AG04450 (cell line): ENCODE measurements at regions not wholly inside any gene's neighbourhood (a gene's known extent, or its start where the extent isn't known, plus 50 kb on each side); places are given as distances from the start of the nearest gene placed in this dataset.

Source experiments
- CTCF ChIA-PET: fragments of 300-600, 350-600 bp; formaldehyde crosslinking; extraction: SDS; loops from one replicate; lab custom pipeline; 2022; ENCODE audit warnings: antibody characterized with exemption, inconsistent platforms; lab: Charles Lee
- POLR2A ChIA-PET: fragments of 350-600 bp; formaldehyde crosslinking; extraction: SDS; loops from one replicate; lab custom pipeline; 2021; ENCODE audit warnings: antibody characterized with exemption, inconsistent platforms; lab: Yijun Ruan, JAX
- DNase-seq: peaks from one replicate; pipeline ENCODE4 v3.0.0-alpha.2; 2011; ENCODE audit warnings: low read depth, low spot score
- H3K27ac ChIP-seq: one replicate; pipeline ENCODE4 v1.5.1; 2012; ENCODE audit warnings: low read depth, low read length, control low read depth
- H3K27me3 ChIP-seq: one replicate; pipeline ENCODE4 v1.6.0; 2012; ENCODE audit warnings: low read length; ENCODE audit not compliant: control insufficient read depth, insufficient read depth
- H3K4me3 ChIP-seq: 2 replicates; pipeline ENCODE4 v1.5.1; 2011; ENCODE audit warnings: mild to moderate bottlenecking, low read depth, low read length, control low read depth
- H3K9me3 ChIP-seq: 2 replicates; pipeline ENCODE4 v1.5.1; 2012; ENCODE audit warnings: low read length; ENCODE audit not compliant: control insufficient read depth, insufficient read depth
- TF ChIP-seq, protein P1 (sequence below): IDR thresholded peaks from 2 replicates; pipeline ENCODE4 v1.5.1; 2011; ENCODE audit warnings: low read depth, low read length, control low read depth, inconsistent platforms

DNA sequence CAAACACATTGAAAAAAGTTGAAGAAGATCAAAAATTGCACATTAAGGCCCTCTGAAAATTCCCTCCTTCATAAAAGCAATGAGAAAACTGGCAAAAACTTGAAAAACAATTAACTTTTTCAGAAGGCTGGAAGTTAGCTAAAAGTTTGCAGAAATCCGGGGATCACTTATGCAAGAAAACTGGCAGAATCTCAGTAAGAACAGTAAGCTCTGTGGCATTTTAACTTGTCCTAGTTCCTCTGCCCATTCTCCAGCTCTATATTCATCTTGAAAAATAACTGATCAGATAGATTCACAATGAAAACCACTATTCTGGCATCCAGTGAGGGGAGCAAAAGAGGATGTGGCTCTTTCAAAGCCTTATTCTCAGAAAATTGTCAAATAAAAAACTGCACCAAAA, 566.8 kb downstream of the NTRK3 start:
- ChIA-PET CTCF (interaction anchor here (0.6 kb wide), 1 partner anchor 653 kb away, joined by 3 read pairs; no protein-coding TSS in a partner anchor), POLR2A (no interaction called here)
- Histone ChIP-seq H3K27me3 (no peaks in the 10 kb centered on the region), H3K9me3 (no peaks in the 10 kb centered on the region), H3K4me3 (no peak overlapping the region), H3K27ac (no peak overlapping the region)
- TF ChIP-seq, protein P1, sequence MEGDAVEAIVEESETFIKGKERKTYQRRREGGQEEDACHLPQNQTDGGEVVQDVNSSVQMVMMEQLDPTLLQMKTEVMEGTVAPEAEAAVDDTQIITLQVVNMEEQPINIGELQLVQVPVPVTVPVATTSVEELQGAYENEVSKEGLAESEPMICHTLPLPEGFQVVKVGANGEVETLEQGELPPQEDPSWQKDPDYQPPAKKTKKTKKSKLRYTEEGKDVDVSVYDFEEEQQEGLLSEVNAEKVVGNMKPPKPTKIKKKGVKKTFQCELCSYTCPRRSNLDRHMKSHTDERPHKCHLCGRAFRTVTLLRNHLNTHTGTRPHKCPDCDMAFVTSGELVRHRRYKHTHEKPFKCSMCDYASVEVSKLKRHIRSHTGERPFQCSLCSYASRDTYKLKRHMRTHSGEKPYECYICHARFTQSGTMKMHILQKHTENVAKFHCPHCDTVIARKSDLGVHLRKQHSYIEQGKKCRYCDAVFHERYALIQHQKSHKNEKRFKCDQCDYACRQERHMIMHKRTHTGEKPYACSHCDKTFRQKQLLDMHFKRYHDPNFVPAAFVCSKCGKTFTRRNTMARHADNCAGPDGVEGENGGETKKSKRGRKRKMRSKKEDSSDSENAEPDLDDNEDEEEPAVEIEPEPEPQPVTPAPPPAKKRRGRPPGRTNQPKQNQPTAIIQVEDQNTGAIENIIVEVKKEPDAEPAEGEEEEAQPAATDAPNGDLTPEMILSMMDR = no peak
- DNase-seq = no peak

DNA sequence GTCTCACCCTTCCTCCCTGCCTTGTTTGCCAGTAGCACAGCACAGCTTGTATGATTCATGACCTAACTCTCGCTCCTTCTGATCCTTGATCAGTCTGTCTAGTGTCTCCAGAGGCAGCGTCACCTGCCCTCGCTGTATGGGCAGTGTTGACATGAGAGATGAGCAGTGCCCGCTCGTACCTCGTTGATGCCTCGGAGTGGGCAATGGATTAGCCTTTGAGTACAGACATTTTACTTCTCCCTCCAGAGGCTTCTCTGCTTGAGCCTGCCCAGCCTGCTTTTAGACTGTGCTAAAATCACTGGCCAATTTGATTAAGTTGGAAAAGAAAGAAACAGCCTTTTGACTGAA, 569.0 kb downstream of the NTRK3 start:
- Histone ChIP-seq H3K27ac (no peak overlapping the region), H3K9me3 (no peaks in the 10 kb centered on the region), H3K27me3 (no peaks in the 10 kb centered on the region), H3K4me3 (no peak overlapping the region)
- DNase-seq = no peak
- POLR2A ChIA-PET = no interaction called here
- CTCF ChIA-PET = no interaction called here
- TF ChIP-seq, protein P1 = no peak

DNA sequence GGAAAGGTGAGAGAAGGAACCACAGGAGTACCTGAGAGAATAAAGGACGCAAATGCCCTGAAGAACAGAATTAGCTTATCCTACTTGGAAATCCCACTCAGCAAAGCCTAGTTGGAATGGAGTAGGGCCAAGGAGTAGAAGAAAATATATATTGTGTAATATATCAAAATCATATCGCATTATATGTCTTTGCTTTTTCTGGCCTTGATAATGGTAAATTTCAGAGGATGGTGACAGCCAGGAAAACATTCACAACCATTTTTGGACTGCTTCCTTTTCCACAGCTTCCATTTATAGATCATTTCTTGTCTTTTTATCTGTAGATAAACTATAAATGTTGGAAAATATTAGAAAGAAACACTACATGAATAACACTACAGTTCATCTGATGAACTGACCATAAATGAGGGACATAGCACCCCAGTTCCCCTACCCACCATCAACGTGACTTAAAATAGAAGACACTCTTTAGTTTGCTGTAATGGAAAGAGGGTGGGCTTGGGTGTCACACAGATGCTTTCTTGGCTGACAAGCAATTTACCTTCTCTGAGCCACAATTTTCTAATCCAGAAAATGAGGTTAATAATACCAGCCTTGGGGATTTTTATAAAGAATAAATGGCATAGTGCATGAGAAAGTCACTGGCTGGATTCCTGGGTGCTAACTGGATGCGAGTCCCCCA, 569.6 kb downstream of the NTRK3 start:
- Histone ChIP-seq H3K9me3 (no peaks in the 10 kb centered on the region), H3K4me3 (no peak overlapping the region), H3K27me3 (no peaks in the 10 kb centered on the region), H3K27ac (no peak overlapping the region)
- POLR2A ChIA-PET = no interaction called here
- DNase-seq = no peak
- CTCF ChIA-PET = interaction anchor here (1.5 kb wide), 1 partner anchor 27 kb away, joined by 4 read pairs; no protein-coding TSS in a partner anchor
- TF ChIP-seq, protein P1 = no peak

DNA sequence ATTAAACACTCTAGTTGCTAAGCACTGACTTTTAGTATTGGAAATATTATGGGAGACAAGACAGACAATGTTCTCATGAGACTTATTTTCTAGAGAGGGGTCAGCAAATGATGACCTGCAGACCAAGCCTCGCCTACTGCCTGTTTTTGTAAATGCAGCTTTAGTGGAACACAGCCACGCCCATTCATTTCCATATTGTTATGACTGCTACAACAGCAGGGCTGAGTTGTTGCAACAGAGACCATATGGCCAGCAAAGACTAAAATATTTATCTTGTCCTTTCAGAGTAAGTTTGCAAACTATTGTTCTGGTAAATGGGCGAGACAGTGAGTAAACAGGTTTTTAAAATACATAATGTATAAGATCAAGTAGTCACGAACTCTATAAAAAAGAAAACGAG, 570.2 kb downstream of the NTRK3 start:
- H3K27me3 ChIP-seq = no peaks in the 10 kb centered on the region
- no peak overlapping the region for H3K27ac ChIP-seq
- H3K4me3 ChIP-seq = no peak overlapping the region
- POLR2A ChIA-PET = no interaction called here
- TF ChIP-seq, protein P1 = no peak
- H3K9me3 ChIP-seq = no peaks in the 10 kb centered on the region
- CTCF ChIA-PET = interaction anchor here (1.5 kb wide), 1 partner anchor 26 kb away, joined by 4 read pairs; no protein-coding TSS in a partner anchor
- no peak for DNase-seq

DNA sequence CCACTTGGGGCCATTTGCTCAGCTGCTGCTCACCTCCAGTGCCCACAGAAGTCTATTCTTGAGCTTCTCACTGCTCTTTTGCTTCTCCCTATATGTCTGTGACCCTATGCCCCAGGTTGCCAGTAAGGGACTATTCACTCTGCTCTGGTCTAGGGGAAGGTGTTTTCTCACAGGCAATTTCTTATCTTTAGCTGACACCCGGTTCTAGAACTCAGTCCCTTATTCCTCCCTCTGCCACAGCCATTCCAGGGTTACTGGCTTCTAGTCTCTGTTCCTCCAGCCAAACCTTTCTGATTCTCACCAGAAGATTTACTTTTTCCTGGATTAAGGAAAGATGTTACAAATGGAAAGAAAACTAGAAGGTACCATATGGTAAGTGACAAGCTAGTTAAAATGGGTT, 574.0 kb downstream of the NTRK3 start:
- TF ChIP-seq, protein P1 = no peak
- Histone ChIP-seq H3K9me3 (no peaks in the 10 kb centered on the region), H3K27ac (no peak overlapping the region), H3K27me3 (no peaks in the 10 kb centered on the region), H3K4me3 (no peak overlapping the region)
- no peak for DNase-seq
- ChIA-PET CTCF (interaction anchor here (1.4 kb wide), 1 partner anchor 10 kb away, joined by 3 read pairs; no protein-coding TSS in a partner anchor), POLR2A (no interaction called here)
